Calu3 (cell line): ENCODE measurements at regions not wholly inside any gene's neighbourhood (a gene's known extent, or its start where the extent isn't known, plus 50 kb on each side); places are given as distances from the start of the nearest gene placed in this dataset.

ENCODE experiments used
- BruUV-seq: library from RNA; stranded (reverse); fragments of 400-500 nt; replicated peaks from 2 replicates; lab custom pipeline; 2021; lab: Mats Ljungman, UMichigan
- CTCF ChIA-PET: fragments of 300-600 bp; sonication (Branson Sonifier 250); formaldehyde crosslinking; loops from one replicate; lab custom pipeline; 2022; ENCODE audit warnings: antibody characterized with exemption; lab: Charles Lee
- DNase-seq: peaks from one replicate; pipeline ENCODE4 v3.0.0; 2022
- H3K27ac Mint-ChIP-seq: one replicate; pipeline ENCODE4 v1.8.0; 2022; ENCODE audit warnings: mixed read lengths; ENCODE audit not compliant: unreplicated experiment
- H3K27me3 Mint-ChIP-seq: one replicate; pipeline ENCODE4 v1.8.0; 2022; ENCODE audit warnings: mixed read lengths; ENCODE audit not compliant: unreplicated experiment
- H3K36me3 Mint-ChIP-seq: one replicate; pipeline ENCODE4 v1.8.0; 2022; ENCODE audit warnings: mild to moderate bottlenecking, moderate library complexity, mixed read lengths; ENCODE audit not compliant: insufficient read depth, unreplicated experiment
- H3K4me1 Mint-ChIP-seq: one replicate; pipeline ENCODE4 v1.8.0; 2022; ENCODE audit warnings: mild to moderate bottlenecking, low read depth, mixed read lengths; ENCODE audit not compliant: unreplicated experiment
- H3K4me3 Mint-ChIP-seq: one replicate; pipeline ENCODE4 v1.8.0; 2022; ENCODE audit warnings: mild to moderate bottlenecking, low read depth, moderate library complexity, mixed read lengths; ENCODE audit not compliant: unreplicated experiment
- H3K9me3 Mint-ChIP-seq: one replicate; pipeline ENCODE4 v1.8.0; 2022; ENCODE audit warnings: low read depth, mixed read lengths; ENCODE audit not compliant: unreplicated experiment
- intact Hi-C: fragments of 100-400 bp; cut with micrococcal nuclease; formaldehyde crosslinking; loops from one replicate; pipeline ENCODE4 v1.10.0; 2022; ENCODE audit not compliant: unreplicated experiment
- TF ChIP-seq, protein P1 (sequence below): fragments of 200-600 bp; IDR thresholded peaks from one replicate; pipeline ENCODE4 v1.8.0; 2022; ENCODE audit warnings: antibody characterized with exemption; ENCODE audit not compliant: unreplicated experiment

DNA sequence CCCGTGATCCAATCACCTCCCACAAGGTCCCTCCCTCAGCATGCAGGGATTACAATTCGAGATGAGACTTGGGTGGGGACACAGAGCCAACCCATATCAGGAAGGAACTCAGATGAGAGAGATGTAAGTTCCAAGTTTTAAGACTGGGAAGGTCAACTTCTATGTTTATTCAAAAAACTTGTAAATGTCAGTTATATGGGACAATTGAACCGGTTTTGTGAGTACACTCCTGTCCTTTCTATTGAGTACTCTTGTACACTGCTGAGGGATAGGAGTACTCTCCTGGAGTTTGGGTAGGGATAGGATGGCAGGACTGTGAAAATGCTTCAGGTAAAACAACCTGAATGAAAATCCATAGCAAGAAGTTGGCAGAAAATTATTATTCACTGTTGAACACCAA is 239.1 kb downstream of the ZNF674 start:
- BruUV-seq, result no TSS peak
- no peak for DNase-seq
- Mint-ChIP-seq H3K27ac (no peak overlapping the region), H3K4me1 (peaks cover 8% of the 10 kb centered on the region), H3K4me3 (no peak overlapping the region), H3K9me3 (peaks cover 11% of the 10 kb centered on the region), H3K27me3 (no peaks in the 10 kb centered on the region), H3K36me3 (no peaks in the 10 kb centered on the region)
- intact Hi-C loops, result no loop called here
- CTCF ChIA-PET, result no interaction called here
- TF ChIP-seq, protein P1, sequence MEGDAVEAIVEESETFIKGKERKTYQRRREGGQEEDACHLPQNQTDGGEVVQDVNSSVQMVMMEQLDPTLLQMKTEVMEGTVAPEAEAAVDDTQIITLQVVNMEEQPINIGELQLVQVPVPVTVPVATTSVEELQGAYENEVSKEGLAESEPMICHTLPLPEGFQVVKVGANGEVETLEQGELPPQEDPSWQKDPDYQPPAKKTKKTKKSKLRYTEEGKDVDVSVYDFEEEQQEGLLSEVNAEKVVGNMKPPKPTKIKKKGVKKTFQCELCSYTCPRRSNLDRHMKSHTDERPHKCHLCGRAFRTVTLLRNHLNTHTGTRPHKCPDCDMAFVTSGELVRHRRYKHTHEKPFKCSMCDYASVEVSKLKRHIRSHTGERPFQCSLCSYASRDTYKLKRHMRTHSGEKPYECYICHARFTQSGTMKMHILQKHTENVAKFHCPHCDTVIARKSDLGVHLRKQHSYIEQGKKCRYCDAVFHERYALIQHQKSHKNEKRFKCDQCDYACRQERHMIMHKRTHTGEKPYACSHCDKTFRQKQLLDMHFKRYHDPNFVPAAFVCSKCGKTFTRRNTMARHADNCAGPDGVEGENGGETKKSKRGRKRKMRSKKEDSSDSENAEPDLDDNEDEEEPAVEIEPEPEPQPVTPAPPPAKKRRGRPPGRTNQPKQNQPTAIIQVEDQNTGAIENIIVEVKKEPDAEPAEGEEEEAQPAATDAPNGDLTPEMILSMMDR, result no peak

DNA sequence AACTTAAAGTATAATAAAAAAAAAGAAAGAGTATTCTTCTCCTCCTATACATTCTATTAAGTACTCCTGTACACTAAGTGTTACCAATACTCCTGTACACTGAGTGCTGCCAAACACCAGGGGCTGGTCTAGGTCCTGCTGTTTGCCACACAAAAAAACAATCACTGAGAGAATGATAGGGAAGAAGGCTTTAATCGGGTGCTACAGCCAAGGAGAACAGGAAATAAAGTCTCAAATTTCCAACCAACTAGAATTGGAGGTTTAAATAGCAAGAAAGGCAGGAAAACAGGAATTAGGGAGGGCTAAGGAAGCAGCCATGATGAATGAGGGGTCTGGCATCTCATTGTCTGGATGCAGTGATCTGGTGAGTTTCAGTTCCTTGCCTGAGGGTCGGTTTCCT is 239.8 kb downstream of the ZNF674 start:
- H3K4me1 Mint-ChIP-seq, result peaks cover 6% of the 10 kb centered on the region
- no peak for DNase-seq
- H3K4me3 Mint-ChIP-seq, result no peak overlapping the region
- CTCF ChIA-PET, result no interaction called here
- no peaks in the 10 kb centered on the region for H3K36me3 Mint-ChIP-seq
- peaks cover 11% of the 10 kb centered on the region for H3K9me3 Mint-ChIP-seq
- H3K27ac Mint-ChIP-seq, result no peak overlapping the region
- no peaks in the 10 kb centered on the region for H3K27me3 Mint-ChIP-seq
- no TSS peak for BruUV-seq
- intact Hi-C loops, result no loop called here
- TF ChIP-seq, protein P1, result no peak

DNA sequence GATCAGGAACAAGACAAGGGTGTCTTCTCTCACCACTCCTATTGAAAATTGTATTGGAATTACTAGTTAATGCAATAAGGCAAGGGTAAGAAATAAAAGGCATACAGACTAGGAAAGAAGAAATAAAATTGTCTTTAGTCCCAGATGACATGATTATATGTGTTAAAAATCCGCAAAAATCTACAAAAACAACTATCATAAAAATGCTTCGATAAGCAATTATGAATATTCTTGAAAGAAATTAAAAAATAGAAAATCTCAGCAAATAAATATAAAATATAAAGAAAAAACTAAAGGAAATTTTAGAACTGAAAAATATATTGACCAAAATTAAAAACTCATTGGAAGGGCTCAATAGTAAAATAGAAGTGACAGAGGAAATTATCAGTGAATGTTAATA is 243.3 kb downstream of the ZNF674 start:
- CTCF ChIA-PET, result no interaction called here
- intact Hi-C loops, result no loop called here
- DNase-seq, result no peak
- Mint-ChIP-seq H3K27me3 (no peaks in the 10 kb centered on the region), H3K9me3 (peaks cover 11% of the 10 kb centered on the region), H3K27ac (no peak overlapping the region), H3K4me1 (peaks cover 6% of the 10 kb centered on the region), H3K36me3 (no peaks in the 10 kb centered on the region), H3K4me3 (no peak overlapping the region)
- TF ChIP-seq, protein P1, result no peak
- no TSS peak for BruUV-seq

DNA sequence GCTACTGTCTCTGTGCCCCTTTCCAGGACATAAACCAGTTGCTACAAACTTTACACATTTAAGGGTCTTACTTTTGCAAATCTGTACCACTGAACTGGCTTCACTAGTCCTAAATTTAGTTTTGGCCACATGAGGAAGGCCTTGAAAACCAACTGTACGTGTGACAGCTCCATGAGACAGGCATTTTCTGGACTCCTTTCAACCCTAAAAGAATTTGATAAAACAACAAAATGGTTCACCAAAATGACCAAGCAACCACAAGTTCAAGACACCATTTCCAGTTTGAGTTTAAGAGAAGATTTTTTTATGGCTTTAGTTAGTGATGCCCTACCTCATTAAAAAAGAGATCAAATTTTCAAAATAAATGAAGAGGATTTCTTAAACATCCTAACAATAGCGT is 246.4 kb downstream of the ZNF674 start:
- peaks cover 2% of the 10 kb centered on the region for H3K9me3 Mint-ChIP-seq
- H3K27me3 Mint-ChIP-seq, result no peaks in the 10 kb centered on the region

More for the DNA sequence above, 246.4 kb downstream of the ZNF674 start:
- TF ChIP-seq, protein P1, result no peak
- H3K36me3 Mint-ChIP-seq, result no peaks in the 10 kb centered on the region
- BruUV-seq, result no TSS peak
- DNase-seq, result no peak
- intact Hi-C loops, result no loop called here
- CTCF ChIA-PET, result no interaction called here
- H3K4me3 Mint-ChIP-seq, result no peak overlapping the region
- H3K4me1 Mint-ChIP-seq, result peaks cover 6% of the 10 kb centered on the region
- H3K27ac Mint-ChIP-seq, result no peak overlapping the region
